GM13977 (cell line): ENCODE measurements at regions not wholly inside any gene's neighbourhood (a gene's known extent, or its start where the extent isn't known, plus 50 kb on each side); places are given as distances from the start of the nearest gene placed in this dataset.

Source experiments
- DNase-seq: peaks from one replicate; pipeline ENCODE4 v3.0.0; 2012; ENCODE audit warnings: low spot score
- in situ Hi-C: fragments of 300-500 bp; cut with MboI; formaldehyde crosslinking; loops from one replicate; pipeline ENCODE4 v1.12.0; 2022; ENCODE audit warnings: low sequenced_read_pairs, low pct_unique_long_range_greater_than_20kb, mixed read lengths, inconsistent platforms; ENCODE audit not compliant: unreplicated experiment
- TF ChIP-seq, protein P1 (sequence below): IDR thresholded peaks from 2 replicates; pipeline ENCODE4 v1.5.1; 2012; ENCODE audit warnings: mild to moderate bottlenecking, control low read depth; ENCODE audit not compliant: insufficient read depth; ENCODE audit errors: extremely low read depth, missing control alignments

DNA sequence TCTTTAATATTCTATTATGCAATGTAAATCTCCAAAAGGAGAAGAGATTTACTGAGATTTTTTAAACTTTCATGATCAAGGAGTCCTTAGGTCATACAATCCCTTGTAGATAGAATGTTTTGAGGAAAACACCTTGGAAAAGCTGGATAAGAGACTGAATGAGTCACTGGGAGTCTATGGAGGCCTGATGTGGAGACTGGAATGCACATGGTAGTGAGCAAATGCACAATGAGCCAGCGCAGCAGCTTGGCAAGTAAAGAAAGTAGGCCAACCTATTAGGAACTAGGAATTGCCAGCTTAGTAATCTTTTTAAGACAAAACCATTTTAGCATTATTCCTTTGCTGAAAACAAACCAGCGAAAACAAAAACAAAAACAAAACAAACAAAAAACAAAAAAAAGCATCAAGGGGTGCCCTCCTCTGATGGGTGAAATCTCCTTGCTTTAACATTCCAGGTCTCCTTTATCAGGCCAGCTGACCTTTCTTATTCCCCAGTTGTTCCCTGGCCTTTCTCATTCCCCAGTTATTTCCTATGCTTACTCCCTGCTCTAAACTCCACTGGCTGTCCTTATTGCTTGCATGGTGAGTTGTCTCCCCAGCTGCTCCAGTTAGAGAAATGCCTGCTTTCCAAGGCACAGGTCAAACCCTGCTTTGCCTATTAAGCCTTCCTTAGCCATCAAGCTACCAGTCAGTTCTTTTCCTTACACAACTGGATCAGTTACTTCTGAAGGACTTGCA is 135.8 kb downstream of the PLCE1 start:
- no peak for DNase-seq
- TF ChIP-seq, protein P1, sequence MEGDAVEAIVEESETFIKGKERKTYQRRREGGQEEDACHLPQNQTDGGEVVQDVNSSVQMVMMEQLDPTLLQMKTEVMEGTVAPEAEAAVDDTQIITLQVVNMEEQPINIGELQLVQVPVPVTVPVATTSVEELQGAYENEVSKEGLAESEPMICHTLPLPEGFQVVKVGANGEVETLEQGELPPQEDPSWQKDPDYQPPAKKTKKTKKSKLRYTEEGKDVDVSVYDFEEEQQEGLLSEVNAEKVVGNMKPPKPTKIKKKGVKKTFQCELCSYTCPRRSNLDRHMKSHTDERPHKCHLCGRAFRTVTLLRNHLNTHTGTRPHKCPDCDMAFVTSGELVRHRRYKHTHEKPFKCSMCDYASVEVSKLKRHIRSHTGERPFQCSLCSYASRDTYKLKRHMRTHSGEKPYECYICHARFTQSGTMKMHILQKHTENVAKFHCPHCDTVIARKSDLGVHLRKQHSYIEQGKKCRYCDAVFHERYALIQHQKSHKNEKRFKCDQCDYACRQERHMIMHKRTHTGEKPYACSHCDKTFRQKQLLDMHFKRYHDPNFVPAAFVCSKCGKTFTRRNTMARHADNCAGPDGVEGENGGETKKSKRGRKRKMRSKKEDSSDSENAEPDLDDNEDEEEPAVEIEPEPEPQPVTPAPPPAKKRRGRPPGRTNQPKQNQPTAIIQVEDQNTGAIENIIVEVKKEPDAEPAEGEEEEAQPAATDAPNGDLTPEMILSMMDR = no peak
- in situ Hi-C loops = no loop called here

DNA sequence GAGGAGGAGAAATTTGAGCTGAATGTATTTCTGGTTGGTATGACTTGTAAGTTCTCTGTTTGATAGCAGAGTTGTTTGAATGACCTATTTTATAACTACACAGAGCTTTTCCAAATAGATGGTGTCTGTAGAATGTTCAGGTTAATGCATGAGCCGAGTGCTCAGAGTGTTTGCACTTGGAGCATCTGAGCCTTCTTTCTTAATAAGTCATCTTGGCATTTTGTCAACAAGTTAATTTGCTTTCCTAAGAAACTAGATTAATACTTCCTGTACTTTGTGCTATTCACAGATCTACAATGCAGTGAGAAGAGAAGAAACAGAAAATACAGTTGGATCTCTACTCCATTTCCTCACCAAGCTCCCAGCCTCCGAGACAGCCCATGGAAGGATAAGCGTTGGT is 138.2 kb downstream of the PLCE1 start:
- in situ Hi-C loops = no loop called here
- TF ChIP-seq, protein P1 = no peak
- DNase-seq = no peak

DNA sequence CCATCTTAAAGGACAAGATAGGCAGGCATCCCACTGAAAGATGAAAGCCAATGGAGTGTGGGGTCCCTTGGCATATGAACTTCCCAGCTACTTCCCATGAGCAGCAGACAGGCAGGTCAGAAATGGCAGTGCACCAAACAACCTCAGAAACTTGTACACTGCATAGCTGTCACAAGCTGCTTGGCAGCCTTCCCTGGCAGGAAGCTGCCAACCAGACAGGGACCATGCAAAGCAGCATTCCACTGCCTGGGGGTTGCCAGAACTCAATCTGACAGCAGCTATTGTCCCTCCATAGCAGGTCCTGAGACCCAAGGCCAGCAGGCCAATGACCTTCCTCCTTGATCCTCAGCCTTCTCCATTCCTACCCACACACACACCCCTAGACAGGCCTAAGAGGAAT is 139.5 kb downstream of the PLCE1 start:
- in situ Hi-C loops = no loop called here
- DNase-seq = no peak
- TF ChIP-seq, protein P1 = no peak

DNA sequence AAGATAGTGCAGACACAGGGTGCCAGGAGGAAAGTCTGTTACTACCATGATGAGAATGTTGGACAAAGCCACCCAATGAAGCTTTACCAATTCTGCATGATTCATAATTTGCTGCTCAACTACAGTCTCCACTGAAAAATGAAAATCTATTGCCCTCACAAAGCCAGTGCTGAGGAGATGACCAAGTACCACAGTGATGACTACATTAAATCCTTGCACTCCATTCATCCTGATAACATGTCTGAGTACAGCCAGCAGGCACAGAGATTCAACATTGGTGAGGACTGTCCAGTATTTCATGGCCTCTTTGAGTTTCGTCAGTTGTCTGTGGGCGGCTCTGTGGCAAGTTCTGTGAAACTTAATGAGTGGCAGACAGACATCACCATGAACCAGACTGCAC is 144.0 kb downstream of the PLCE1 start:
- no peak for DNase-seq
- TF ChIP-seq, protein P1 = no peak
- in situ Hi-C loops = no loop called here

DNA sequence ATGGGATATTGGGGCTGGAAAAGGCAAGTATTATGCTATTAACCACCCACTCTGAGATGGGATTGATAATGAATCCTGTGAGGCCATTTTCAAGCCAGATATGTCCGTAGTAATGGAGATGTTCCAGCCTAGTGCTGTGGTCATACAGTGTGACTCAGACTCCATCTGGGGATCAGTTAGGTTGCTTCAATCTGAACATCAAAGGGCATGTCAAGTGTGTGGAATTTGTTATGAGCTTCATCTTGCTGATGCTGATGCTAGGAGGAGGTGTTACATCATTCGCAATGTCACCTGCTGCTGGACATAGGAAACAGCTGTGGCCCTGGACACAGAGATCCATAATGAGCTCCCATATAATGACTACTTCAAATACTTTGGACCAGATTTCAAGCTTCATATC is 144.7 kb downstream of the PLCE1 start:
- TF ChIP-seq, protein P1 = no peak
- DNase-seq = no peak
- in situ Hi-C loops = no loop called here

DNA sequence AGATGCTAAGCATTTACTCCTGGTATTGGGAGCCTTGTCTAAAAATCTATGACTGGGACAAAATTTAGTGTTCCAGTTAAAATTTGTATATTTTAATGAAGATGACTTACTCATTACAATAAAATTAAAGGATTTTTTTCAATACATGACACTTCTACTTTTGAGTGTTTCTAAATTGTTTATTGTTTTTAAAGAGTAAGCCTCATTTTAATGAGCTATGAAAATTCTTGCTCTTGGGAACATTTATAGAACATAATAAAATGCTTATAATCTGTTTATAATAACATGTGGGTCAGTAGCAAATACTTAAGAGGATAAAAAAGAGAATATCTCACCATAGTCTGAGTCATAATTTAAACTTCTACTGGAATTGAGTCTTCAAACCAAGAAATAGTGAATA is 149.5 kb downstream of the PLCE1 start:
- TF ChIP-seq, protein P1 = no peak
- in situ Hi-C loops = no loop called here

More for the DNA sequence above, 149.5 kb downstream of the PLCE1 start:
- DNase-seq = no peak
